Muscle of leg (tissue), 3 donors: ENCODE measurements at regions not wholly inside any gene's neighbourhood (a gene's known extent, or its start where the extent isn't known, plus 50 kb on each side); places are given as distances from the start of the nearest gene placed in this dataset.
A peak's percentile ranks its signal among the peaks of the same experiment; 100 is the strongest.
"Not testable (repeated sequence)": the region's sequence is repeated elsewhere in the genome, so short reads cannot be mapped to it uniquely, and the experiment has no call there.

ENCODE experiments used
- DNase-seq: peaks from one replicate; pipeline ENCODE4 v3.0.0; 2013
- H3K27ac ChIP-seq: one replicate; pipeline ENCODE4 v1.5.1; 2013; ENCODE audit warnings: mild to moderate bottlenecking, low read length, control low read depth
- H3K27me3 ChIP-seq: one replicate; pipeline ENCODE4 v1.6.1; 2013; ENCODE audit warnings: low read length; ENCODE audit not compliant: control insufficient read depth, insufficient read depth
- H3K36me3 ChIP-seq: one replicate; pipeline ENCODE4 v1.6.1; 2013; ENCODE audit warnings: low read length; ENCODE audit not compliant: control insufficient read depth, insufficient read depth
- H3K4me1 ChIP-seq: one replicate; pipeline ENCODE4 v1.6.1; 2013; ENCODE audit warnings: low read length; ENCODE audit not compliant: control insufficient read depth, insufficient read depth
- H3K4me3 ChIP-seq: one replicate; pipeline ENCODE4 v1.5.1; 2013; ENCODE audit warnings: low read length, control low read depth
- H3K9me3 ChIP-seq: replicated peaks from 2 replicates; pipeline ENCODE4 v1.6.1; 2013; ENCODE audit warnings: low read depth, low read length; ENCODE audit not compliant: control insufficient read depth
- WGBS: methylation state at CpG from one replicate; pipeline ENCODE4 v1.1.5; 2013; ENCODE audit warnings: missing lambda C conversion rate; ENCODE audit not compliant: insufficient coverage; 5-methylcytosine and 5-hydroxymethylcytosine counted together

DNA sequence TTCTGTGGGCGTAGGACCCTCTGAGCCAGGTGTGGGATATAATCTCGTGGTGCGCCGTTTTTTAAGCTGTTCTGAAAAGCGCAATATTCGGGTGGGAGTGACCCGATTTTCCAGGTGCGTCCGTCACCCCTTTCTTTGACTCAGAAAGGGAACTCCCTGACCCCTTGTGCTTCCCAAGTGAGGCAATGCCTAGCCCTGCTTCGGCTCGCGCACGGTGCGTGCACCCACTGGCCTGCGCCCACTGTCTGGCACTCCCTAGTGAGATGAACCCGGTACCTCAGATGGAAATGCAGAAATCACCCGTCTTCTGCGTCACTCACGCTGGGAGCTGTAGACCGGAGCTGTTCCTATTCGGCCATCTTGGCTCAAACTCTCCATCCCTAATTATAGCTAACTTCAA, 82.9 kb downstream of the GASK1B start:
- H3K27me3 ChIP-seq, DNase-seq, H3K4me1 ChIP-seq, H3K27ac ChIP-seq, H3K36me3 ChIP-seq, H3K9me3 ChIP-seq, H3K4me3 ChIP-seq: not testable (repeated sequence)
- no CpG with 5 or more reads among the region's 21 CpGs for WGBS

DNA sequence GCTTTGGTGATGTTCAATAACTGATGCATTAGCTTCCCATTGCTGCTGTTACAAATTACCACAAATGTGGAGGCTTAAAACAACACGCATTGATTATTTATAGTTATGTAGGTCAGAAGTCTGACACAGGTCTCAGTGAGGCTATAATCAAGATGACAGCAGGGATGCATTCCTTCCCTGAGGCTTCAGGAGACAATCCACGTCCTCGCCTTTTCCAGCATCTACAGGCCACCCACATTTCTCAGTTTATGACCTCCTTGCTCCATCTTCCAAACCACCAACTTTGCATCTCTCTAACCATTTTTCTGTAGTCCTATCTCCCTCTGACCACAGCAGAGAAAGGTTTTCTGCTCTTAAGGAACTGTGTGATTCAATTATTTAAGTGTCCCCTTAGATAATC, 92.5 kb downstream of the GASK1B start:
- Histone ChIP-seq H3K4me3 (no peak overlapping the region), H3K36me3 (no peaks in the 10 kb centered on the region), H3K9me3 (no peaks in the 10 kb centered on the region), H3K27ac (no peak overlapping the region), H3K4me1 (peaks cover 2% of the 10 kb centered on the region), H3K27me3 (no peaks in the 10 kb centered on the region)
- 37% methylated on average over 2 of the region's 3 CpGs for WGBS
- peak; percentile 10 for DNase-seq

DNA sequence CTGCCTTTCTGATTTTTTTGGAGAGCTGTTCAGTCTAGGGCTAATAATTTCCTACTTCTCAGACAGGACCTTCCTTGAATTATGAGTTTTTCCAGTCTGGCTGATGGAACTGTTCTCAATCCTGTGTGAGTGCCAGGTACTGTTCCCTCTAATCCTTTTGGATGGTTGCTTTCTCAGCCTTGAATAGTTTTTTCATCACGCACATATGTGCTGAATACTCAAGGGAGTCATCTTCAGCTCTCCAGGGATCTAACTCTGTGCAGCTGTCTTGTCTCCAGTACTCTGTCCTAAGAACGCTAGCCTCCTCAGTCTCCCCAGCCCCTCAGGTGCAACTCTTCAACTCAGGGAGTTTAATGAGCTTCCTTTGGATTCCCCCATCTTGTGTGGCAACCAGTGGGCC, 93.2 kb downstream of the GASK1B start:
- 0% methylated on average over 2 of the region's 2 CpGs for WGBS
- no peaks in the 10 kb centered on the region for H3K36me3 ChIP-seq
- peaks cover 2% of the 10 kb centered on the region for H3K4me1 ChIP-seq
- H3K4me3 ChIP-seq = no peak overlapping the region
- DNase-seq = peak; percentile 93
- H3K27ac ChIP-seq = no peak overlapping the region
- H3K27me3 ChIP-seq = no peaks in the 10 kb centered on the region
- H3K9me3 ChIP-seq = no peaks in the 10 kb centered on the region

DNA sequence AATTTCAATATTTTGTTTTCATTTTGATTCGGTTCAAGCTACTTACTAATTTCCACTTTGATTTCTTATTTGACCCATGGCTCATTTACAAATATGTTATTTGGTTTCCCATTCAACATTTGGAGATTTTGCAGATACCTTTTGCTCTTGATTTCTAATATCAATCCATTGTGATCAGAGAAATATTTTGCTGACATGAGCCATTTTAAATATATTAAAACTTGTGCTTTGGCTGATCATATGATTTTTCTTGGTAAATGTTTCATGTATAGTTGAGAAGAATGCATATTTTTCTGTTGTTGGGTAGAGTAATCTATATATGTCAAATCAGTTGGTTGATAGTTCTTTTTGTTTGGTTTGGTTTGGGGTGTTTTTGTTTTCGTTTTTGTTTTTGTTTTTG, 95.0 kb downstream of the GASK1B start:
- Histone ChIP-seq H3K36me3 (no peaks in the 10 kb centered on the region), H3K4me1 (peaks cover 2% of the 10 kb centered on the region), H3K27ac (no peak overlapping the region), H3K4me3 (no peak overlapping the region), H3K27me3 (no peaks in the 10 kb centered on the region), H3K9me3 (no peaks in the 10 kb centered on the region)
- no peak for DNase-seq
- no CpG with 5 or more reads among the region's 2 CpGs for WGBS

DNA sequence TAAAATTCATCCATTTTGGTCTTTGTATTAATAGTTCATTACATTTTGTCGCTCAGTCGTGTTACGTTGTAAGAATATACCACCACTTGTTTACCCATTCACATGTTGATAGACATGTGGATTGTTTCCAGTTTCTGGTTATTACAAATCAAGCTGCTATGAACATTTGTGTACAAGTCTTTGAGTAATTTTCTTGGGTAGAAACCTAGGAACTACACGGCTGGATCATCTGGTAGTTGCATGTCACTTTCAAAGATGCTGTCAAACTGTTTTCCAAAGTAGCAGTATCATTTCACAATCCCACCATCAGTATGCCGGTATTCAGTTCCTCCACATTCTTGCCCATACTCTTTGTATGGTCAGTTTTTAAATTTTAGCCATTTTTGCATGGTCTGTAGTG, 98.0 kb downstream of the GASK1B start:
- no peak for DNase-seq
- Histone ChIP-seq H3K27ac (no peak overlapping the region), H3K4me3 (no peak overlapping the region), H3K9me3 (no peaks in the 10 kb centered on the region), H3K36me3 (no peaks in the 10 kb centered on the region), H3K4me1 (peaks cover 2% of the 10 kb centered on the region), H3K27me3 (no peaks in the 10 kb centered on the region)
- no CpG with 5 or more reads among the region's 5 CpGs for WGBS

DNA sequence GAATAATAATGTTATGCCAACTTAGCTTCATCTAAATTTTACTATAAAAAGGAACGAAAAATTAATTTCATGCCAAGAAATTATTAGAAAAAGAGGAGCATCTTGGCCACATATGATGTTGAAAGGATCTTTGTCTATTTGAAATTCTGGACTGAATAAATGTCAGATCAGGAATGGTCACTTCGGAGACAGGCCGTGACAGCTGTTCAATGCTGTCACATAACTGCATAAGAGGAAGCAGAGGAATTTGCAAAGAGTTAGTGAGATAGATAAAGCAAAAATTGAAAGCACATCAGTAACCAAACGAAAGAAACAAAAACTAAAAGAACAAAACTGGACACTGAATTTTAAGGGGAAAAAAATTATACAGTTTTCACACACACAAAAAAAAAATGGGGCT, 100.9 kb downstream of the GASK1B start:
- no peak overlapping the region for H3K4me3 ChIP-seq
- no peaks in the 10 kb centered on the region for H3K27me3 ChIP-seq
- H3K36me3 ChIP-seq = no peaks in the 10 kb centered on the region
- DNase-seq = peak; percentile 19
- H3K27ac ChIP-seq = no peak overlapping the region
- no peaks in the 10 kb centered on the region for H3K9me3 ChIP-seq
- no CpG with 5 or more reads among the region's 4 CpGs for WGBS
- H3K4me1 ChIP-seq = no peaks in the 10 kb centered on the region

DNA sequence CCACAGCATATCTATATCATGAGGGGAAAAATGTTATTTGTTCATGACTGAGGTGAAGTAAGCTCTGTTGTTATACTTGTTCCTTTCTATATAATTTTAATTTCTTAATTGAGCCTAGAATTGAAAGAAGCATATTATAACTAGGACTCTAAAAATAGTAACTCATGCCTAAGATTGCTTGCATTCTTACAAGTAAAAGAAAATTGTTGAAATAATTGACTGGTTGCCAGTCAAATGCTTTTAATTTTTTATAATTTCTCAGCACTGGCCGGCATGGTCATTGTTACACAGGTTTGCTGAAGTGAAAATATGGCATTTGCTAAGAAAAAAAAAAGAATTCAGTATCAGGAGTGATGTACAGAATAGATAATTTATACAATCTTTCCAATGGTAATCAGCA, 104.8 kb downstream of the GASK1B start:
- no peaks in the 10 kb centered on the region for H3K9me3 ChIP-seq
- WGBS = no CpG with 5 or more reads among the region's 1 CpG
- no peak overlapping the region for H3K4me3 ChIP-seq
- H3K4me1 ChIP-seq = no peaks in the 10 kb centered on the region
- DNase-seq = no peak
- H3K36me3 ChIP-seq = no peaks in the 10 kb centered on the region
- no peaks in the 10 kb centered on the region for H3K27me3 ChIP-seq
- H3K27ac ChIP-seq = no peak overlapping the region

DNA sequence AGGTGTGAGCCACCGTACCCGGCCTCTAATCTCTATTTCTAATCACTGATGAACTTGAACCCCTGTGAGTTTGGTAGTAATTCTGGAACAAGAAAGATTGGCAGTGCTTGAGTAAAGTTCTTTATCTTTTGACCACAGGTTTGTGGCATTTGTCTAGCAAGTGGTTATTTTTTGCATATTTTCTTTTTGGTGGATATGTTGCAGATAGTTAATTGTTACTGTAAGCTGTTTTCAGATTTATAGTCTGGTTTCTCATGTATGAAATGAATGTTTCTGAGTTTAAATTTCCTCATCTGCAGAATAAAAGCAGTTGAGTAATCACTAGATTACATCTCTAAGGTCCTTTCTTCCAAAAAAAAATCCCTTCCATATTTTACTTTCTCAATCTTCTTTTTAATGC, 105.2 kb downstream of the GASK1B start:
- H3K4me1 ChIP-seq = no peaks in the 10 kb centered on the region
- no peak overlapping the region for H3K4me3 ChIP-seq
- DNase-seq = no peak
- H3K27me3 ChIP-seq = no peaks in the 10 kb centered on the region
- no peaks in the 10 kb centered on the region for H3K9me3 ChIP-seq
- WGBS = no CpG with 5 or more reads among the region's 2 CpGs
- H3K36me3 ChIP-seq = no peaks in the 10 kb centered on the region
- H3K27ac ChIP-seq = no peak overlapping the region

DNA sequence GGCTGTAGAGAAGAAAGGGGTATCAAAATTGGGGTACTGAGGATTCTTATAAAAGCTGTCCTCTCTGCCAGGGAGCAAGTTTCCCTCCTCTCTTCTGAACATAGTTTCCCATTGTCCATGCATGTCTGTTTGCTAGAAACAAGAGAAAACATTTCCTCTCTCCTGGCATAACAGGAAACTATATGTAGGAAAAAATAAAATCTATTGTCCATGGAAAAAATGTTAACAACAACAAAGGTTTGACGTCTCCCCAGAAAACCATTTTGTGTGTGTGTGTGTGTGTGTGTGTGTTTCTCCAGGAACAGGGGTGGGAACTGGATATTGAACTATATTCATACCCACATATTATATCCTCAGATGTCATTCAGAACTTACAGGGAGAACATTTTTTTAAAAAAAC, 107.2 kb downstream of the GASK1B start:
- H3K4me1 ChIP-seq = no peaks in the 10 kb centered on the region
- H3K9me3 ChIP-seq = no peaks in the 10 kb centered on the region
- DNase-seq = peak; percentile 14
- H3K36me3 ChIP-seq = no peaks in the 10 kb centered on the region
- H3K27ac ChIP-seq = no peak overlapping the region
- WGBS = no CpG with 5 or more reads among the region's 1 CpG
- H3K4me3 ChIP-seq = no peak overlapping the region
- no peaks in the 10 kb centered on the region for H3K27me3 ChIP-seq

DNA sequence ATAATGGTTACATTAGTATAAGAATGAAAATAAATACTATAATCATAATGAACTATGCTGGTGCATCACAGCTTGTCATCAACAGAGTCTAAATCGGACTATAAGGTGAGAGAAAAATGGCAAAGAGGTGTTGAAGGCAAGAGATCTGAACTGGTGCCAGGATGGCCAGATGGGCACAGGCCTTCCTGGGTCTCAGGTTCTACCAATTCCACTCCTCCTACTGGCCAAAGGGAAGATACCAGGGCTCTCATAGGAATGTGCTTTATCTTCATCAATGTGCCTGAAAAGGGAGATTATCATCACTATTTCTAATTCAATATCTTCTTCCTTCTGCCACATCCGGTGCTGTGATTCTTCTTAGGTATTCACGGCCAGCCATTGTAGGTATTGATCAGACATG, 107.6 kb downstream of the GASK1B start:
- H3K9me3 ChIP-seq = no peaks in the 10 kb centered on the region
- no peaks in the 10 kb centered on the region for H3K36me3 ChIP-seq
- H3K27me3 ChIP-seq = no peaks in the 10 kb centered on the region
- no peak overlapping the region for H3K4me3 ChIP-seq
- no peak for DNase-seq
- peak overlapping the region; percentile 38 for H3K27ac ChIP-seq
- WGBS = no CpG with 5 or more reads among the region's 3 CpGs
- H3K4me1 ChIP-seq = no peaks in the 10 kb centered on the region

DNA sequence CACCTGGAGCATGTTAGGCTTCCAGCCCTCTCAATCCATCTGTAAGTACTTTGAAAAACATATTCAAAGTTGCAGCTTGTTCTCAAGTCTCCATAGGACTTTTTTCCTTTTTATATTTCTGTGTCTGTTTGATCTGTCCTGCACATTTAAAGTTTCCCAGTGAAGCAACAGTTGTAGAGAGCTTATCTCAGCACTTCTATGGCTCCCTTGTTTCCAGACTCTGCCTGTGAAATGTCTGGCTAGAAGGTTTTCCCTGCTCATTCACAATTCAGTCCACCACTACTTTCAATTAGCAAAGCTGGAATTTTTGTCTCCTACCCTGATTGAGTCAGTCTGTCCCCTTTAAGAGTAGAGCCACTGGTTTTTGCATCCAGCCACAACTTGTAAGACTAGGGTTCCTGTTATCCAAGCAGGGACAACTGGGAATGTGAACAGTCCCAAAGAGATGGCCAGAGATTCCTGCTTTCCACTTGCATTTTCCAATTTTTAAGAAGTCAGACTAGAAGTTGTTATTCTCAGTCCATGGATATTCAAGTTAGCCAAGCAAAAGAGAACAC, 116.1 kb downstream of the GASK1B start:
- Histone ChIP-seq H3K4me1 (no peaks in the 10 kb centered on the region), H3K9me3 (no peaks in the 10 kb centered on the region), H3K36me3 (no peaks in the 10 kb centered on the region), H3K27ac (no peak overlapping the region), H3K4me3 (no peak overlapping the region), H3K27me3 (no peaks in the 10 kb centered on the region)
- DNase-seq = no peak
